BJ (cell line): ENCODE measurements at regions not wholly inside any gene's neighbourhood (a gene's known extent, or its start where the extent isn't known, plus 50 kb on each side); places are given as distances from the start of the nearest gene placed in this dataset.

Experiments
- CTCF ChIA-PET: fragments of 350-600 bp; formaldehyde crosslinking; extraction: SDS; loops from one replicate; lab custom pipeline; 2021; ENCODE audit warnings: antibody characterized with exemption, inconsistent platforms; lab: Yijun Ruan, JAX
- POLR2A ChIA-PET: fragments of 300-600 bp; sonication (Branson Sonifier 250); formaldehyde crosslinking; extraction: SDS; loops from one replicate; lab custom pipeline; 2021; ENCODE audit warnings: antibody characterized with exemption; lab: Charles Lee
- DNase-seq: peaks from one replicate; pipeline ENCODE4 v3.0.0-alpha.2; 2011; ENCODE audit warnings: low read depth
- H3K27me3 ChIP-seq: 2 replicates; pipeline ENCODE4 v1.6.0; 2011; ENCODE audit warnings: low read length; ENCODE audit not compliant: control insufficient read depth, insufficient read depth
- H3K36me3 ChIP-seq: 2 replicates; pipeline ENCODE4 v1.5.1; 2011; ENCODE audit warnings: low read length; ENCODE audit not compliant: control insufficient read depth, insufficient read depth
- H3K4me3 ChIP-seq: 2 replicates; pipeline ENCODE4 v1.5.1; 2011; ENCODE audit warnings: low read depth, mild to moderate bottlenecking, control low read depth, low read length
- CTCF ChIP-seq: IDR thresholded peaks from 2 replicates; pipeline ENCODE4 v1.5.1; 2011; ENCODE audit warnings: low read depth, mild to moderate bottlenecking, control low read depth, inconsistent platforms, low read length, moderate library complexity; ENCODE audit not compliant: insufficient read depth

- ChIA-PET CTCF (no interaction called here), POLR2A (no interaction called here)
- H3K27me3 ChIP-seq, result no peaks in the 10 kb centered on the region
- H3K36me3 ChIP-seq, result no peaks in the 10 kb centered on the region
- no peak for TF ChIP-seq CTCF
- H3K4me3 ChIP-seq, result no peak overlapping the region
- DNase-seq, result no peak
Measured at GRCh38 chr5:68074048-68074632, 141.4 kb upstream of the PIK3R1 start.

- no peak overlapping the region for H3K4me3 ChIP-seq
- H3K27me3 ChIP-seq, result no peaks in the 10 kb centered on the region
- DNase-seq, result no peak
- H3K36me3 ChIP-seq, result no peaks in the 10 kb centered on the region
- ChIA-PET CTCF (interaction anchor here (0.6 kb wide), 1 partner anchor 9 kb away, joined by 3 read pairs; no protein-coding TSS in a partner anchor), POLR2A (interaction anchor here (0.7 kb wide), 1 partner anchor 27 kb away, joined by 10 read pairs; no protein-coding TSS in a partner anchor)
- TF ChIP-seq CTCF, result no peak
Measured at GRCh38 chr5:68071736-68072135, 143.8 kb upstream of the PIK3R1 start.

GRCh38 chr5:68071282-68071632 is 144.3 kb upstream of the PIK3R1 start:
- ChIA-PET CTCF (interaction anchor here (0.6 kb wide), 1 partner anchor 9 kb away, joined by 3 read pairs; no protein-coding TSS in a partner anchor), POLR2A (interaction anchor here (0.6 kb wide), 1 partner anchor 145 kb away, joined by 4 read pairs; no protein-coding TSS in a partner anchor)
- Histone ChIP-seq H3K4me3 (no peak overlapping the region), H3K27me3 (no peaks in the 10 kb centered on the region), H3K36me3 (no peaks in the 10 kb centered on the region)
- no peak for TF ChIP-seq CTCF
- no peak for DNase-seq

GRCh38 chr5:68070591-68071281 is 144.8 kb upstream of the PIK3R1 start:
- no peaks in the 10 kb centered on the region for H3K27me3 ChIP-seq
- ChIA-PET CTCF (interaction anchor here (1.1 to 1.3 kb wide), 2 partner anchors 10 to 144 kb away, joined by 3 read pairs; no protein-coding TSS in a partner anchor), POLR2A (interaction anchor here (0.6 kb wide), 1 partner anchor 146 kb away, joined by 4 read pairs; no protein-coding TSS in a partner anchor)
- no peak for TF ChIP-seq CTCF
- no peak for DNase-seq
- H3K36me3 ChIP-seq, result no peaks in the 10 kb centered on the region
- no peak overlapping the region for H3K4me3 ChIP-seq

DNA sequence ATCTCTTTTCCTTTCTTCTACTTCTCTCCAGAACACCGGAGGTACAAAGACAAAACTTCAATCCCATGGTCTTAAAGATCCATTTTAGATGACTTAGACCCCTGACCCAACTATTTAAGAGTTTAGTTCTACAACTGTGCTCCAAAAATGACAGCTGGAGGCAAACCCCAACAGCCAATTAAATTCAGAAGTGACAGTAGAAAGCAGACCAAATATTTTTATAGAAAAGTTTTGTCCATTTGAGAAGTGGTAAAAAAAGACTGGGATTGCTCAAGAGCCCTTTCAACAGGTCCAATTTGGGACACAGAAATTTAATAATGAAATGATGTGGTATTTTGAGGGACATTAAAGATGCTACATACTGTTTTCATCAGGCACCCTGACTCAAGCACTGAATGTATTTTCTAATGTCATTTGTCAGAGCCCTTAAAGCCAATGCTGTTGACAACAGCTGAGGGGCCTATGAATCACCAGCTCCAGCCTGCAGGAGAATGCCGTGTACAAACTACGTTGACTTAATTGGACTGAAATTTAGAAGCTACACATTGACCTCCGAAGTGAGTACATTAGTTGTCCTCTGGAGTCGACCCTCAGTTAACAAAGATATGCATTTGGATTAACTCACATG is 147.5 kb upstream of the PIK3R1 start:
- ChIA-PET POLR2A (no interaction called here), CTCF (interaction anchor here (1.0 kb wide), 1 partner anchor 14 kb away, joined by 4 read pairs; no protein-coding TSS in a partner anchor)
- Histone ChIP-seq H3K36me3 (no peaks in the 10 kb centered on the region), H3K27me3 (no peaks in the 10 kb centered on the region), H3K4me3 (no peak overlapping the region)
- peak; percentile 69 for DNase-seq
- no peak for TF ChIP-seq CTCF
